Keratinocyte (primary cell): ENCODE measurements at regions not wholly inside any gene's neighbourhood (a gene's known extent, or its start where the extent isn't known, plus 50 kb on each side); places are given as distances from the start of the nearest gene placed in this dataset.

Experiments
- CTCF ChIP-seq, 3 experiments: IDR thresholded peaks in 1 of 3; conservative IDR thresholded peaks in 1 of 3; optimal IDR thresholded peaks in 1 of 3; 2 replicates in 2 of 3; 3 replicates in 1 of 3; pipeline versions ENCODE3 to v1.5.1; 2011; ENCODE audit warnings: low read length in 3 of 3, mild to moderate bottlenecking in 3 of 3, moderate library complexity in 2 of 3, control low read depth in 1 of 3, inconsistent platforms in 1 of 3; ENCODE audit not compliant: insufficient read depth in 2 of 3; ENCODE audit errors: extremely low read depth in 1 of 3
- EZH2 ChIP-seq: IDR thresholded peaks from one replicate; pipeline ENCODE4 v1.6.1; 2012; ENCODE audit warnings: inconsistent platforms, mild to moderate bottlenecking, low read length, moderate library complexity

- TF ChIP-seq CTCF (optimal IDR thresholded peaks at IDR 0.05 in 1 of 3, IDR thresholded peaks at IDR 0.05 in 1 of 3, conservative IDR thresholded peaks at IDR 0.05 in 1 of 3; ENCODE audit: extremely low read depth in 1 of 3, insufficient read depth in 2 of 3, low read length in 3 of 3) = no peak
- TF ChIP-seq EZH2 = no peak
Measured at GRCh38 chr14:105711841-105712460, 185.6 kb downstream of the TMEM121 start.
